ENCODE measurements at regions not wholly inside any gene's neighbourhood (a gene's known extent, or its start where the extent isn't known, plus 50 kb on each side); places are given as distances from the start of the nearest gene placed in this dataset.
A peak's percentile ranks its signal among the peaks of the same experiment; 100 is the strongest.

- Histone ChIP-seq H4K20me1 (no peaks in the 10 kb centered on the region), H3K4me2 (no peak overlapping the region), H3K4me3 (no peak overlapping the region), H3K27ac (no peak overlapping the region), H3K27me3 (no peaks in the 10 kb centered on the region), H3K9ac (no peak overlapping the region), H3K4me1 (peaks cover 10% of the 10 kb centered on the region), H3K9me3 (no peaks in the 10 kb centered on the region), H3K36me3 (no peaks in the 10 kb centered on the region)
- no peak for TF ChIP-seq Cebpa-rat (IDR thresholded peaks at IDR 0.05)
These were observed 108.0 kb upstream of the DUSP10 start for GRCh38 chr1:221849897-221850296.

GRCh38 chr1:221849110-221849509, 107.2 kb upstream of the DUSP10 start:
- no peaks in the 10 kb centered on the region for H3K9me3 ChIP-seq
- H3K4me3 ChIP-seq: no peak overlapping the region
- peaks cover 10% of the 10 kb centered on the region for H3K4me1 ChIP-seq
- no peak overlapping the region for H3K4me2 ChIP-seq
- H3K27ac ChIP-seq: no peak overlapping the region
- no peaks in the 10 kb centered on the region for H3K27me3 ChIP-seq
- no peaks in the 10 kb centered on the region for H3K36me3 ChIP-seq
- no peak for TF ChIP-seq Cebpa-rat (IDR thresholded peaks at IDR 0.05)
- no peak overlapping the region for H3K9ac ChIP-seq
- no peaks in the 10 kb centered on the region for H4K20me1 ChIP-seq

- Histone ChIP-seq H3K4me2 (no peak overlapping the region), H3K36me3 (no peaks in the 10 kb centered on the region), H3K9me3 (no peaks in the 10 kb centered on the region), H3K4me3 (no peak overlapping the region), H3K27me3 (no peaks in the 10 kb centered on the region), H3K9ac (no peak overlapping the region), H3K4me1 (peaks cover 10% of the 10 kb centered on the region), H4K20me1 (no peaks in the 10 kb centered on the region), H3K27ac (no peak overlapping the region)
- no peak for TF ChIP-seq Cebpa-rat (IDR thresholded peaks at IDR 0.05)
These were observed 105.8 kb upstream of the DUSP10 start for GRCh38 chr1:221847676-221848075.

GRCh38 chr1:221845650-221846371, 103.9 kb upstream of the DUSP10 start:
- no peak overlapping the region for H3K4me3 ChIP-seq
- H3K9me3 ChIP-seq: no peaks in the 10 kb centered on the region
- no peak overlapping the region for H3K9ac ChIP-seq
- H3K4me2 ChIP-seq: no peak overlapping the region
- peaks cover 23% of the 10 kb centered on the region for H3K4me1 ChIP-seq
- no peaks in the 10 kb centered on the region for H3K36me3 ChIP-seq
- no peak overlapping the region for H3K27ac ChIP-seq
- H3K27me3 ChIP-seq: no peaks in the 10 kb centered on the region
- no peaks in the 10 kb centered on the region for H4K20me1 ChIP-seq
- no peak for TF ChIP-seq Cebpa-rat (IDR thresholded peaks at IDR 0.05)

- peak overlapping the region; percentile 82 for H3K4me2 ChIP-seq
- no peaks in the 10 kb centered on the region for H3K27me3 ChIP-seq
- no peak overlapping the region for H3K9ac ChIP-seq
- H4K20me1 ChIP-seq: no peaks in the 10 kb centered on the region
- H3K4me3 ChIP-seq: no peak overlapping the region
- TF ChIP-seq Cebpa-rat (IDR thresholded peaks at IDR 0.05): no peak
- H3K9me3 ChIP-seq: no peaks in the 10 kb centered on the region
- peak overlapping the region; percentile 78 for H3K27ac ChIP-seq
- H3K36me3 ChIP-seq: no peaks in the 10 kb centered on the region
- peaks cover 55% of the 10 kb centered on the region for H3K4me1 ChIP-seq
These were observed 100.1 kb upstream of the DUSP10 start for GRCh38 chr1:221841983-221842335.

GRCh38 chr1:221841251-221841982, 99.5 kb upstream of the DUSP10 start:
- Histone ChIP-seq H3K4me3 (no peak overlapping the region), H3K9ac (peak overlapping the region; percentile 25), H3K27me3 (no peaks in the 10 kb centered on the region), H3K4me2 (peak overlapping the region; percentile 82), H3K27ac (peak overlapping the region; percentile 78), H3K9me3 (no peaks in the 10 kb centered on the region), H4K20me1 (no peaks in the 10 kb centered on the region), H3K4me1 (peaks cover 56% of the 10 kb centered on the region), H3K36me3 (no peaks in the 10 kb centered on the region)
- TF ChIP-seq Cebpa-rat (IDR thresholded peaks at IDR 0.05): no peak

GRCh38 chr1:221840511-221841243, 98.8 kb upstream of the DUSP10 start:
- peak overlapping the region; percentile 78 for H3K27ac ChIP-seq
- no peaks in the 10 kb centered on the region for H3K27me3 ChIP-seq
- H3K4me2 ChIP-seq: peak overlapping the region; percentile 82
- H4K20me1 ChIP-seq: no peaks in the 10 kb centered on the region
- H3K9me3 ChIP-seq: no peaks in the 10 kb centered on the region
- H3K4me1 ChIP-seq: peaks cover 56% of the 10 kb centered on the region
- peak overlapping the region; percentile 25 for H3K9ac ChIP-seq
- H3K4me3 ChIP-seq: no peak overlapping the region
- TF ChIP-seq Cebpa-rat (IDR thresholded peaks at IDR 0.05): peak; percentile 51; the same call in 1 of the 2 replicates
- no peaks in the 10 kb centered on the region for H3K36me3 ChIP-seq

GRCh38 chr1:221839782-221840395, 98.0 kb upstream of the DUSP10 start:
- H3K4me2 ChIP-seq: peak overlapping the region; percentile 82
- no peaks in the 10 kb centered on the region for H3K27me3 ChIP-seq
- H3K9ac ChIP-seq: peak overlapping the region; percentile 25; the same call in 1 of the 2 replicates
- peak overlapping the region; percentile 78 for H3K27ac ChIP-seq
- H3K36me3 ChIP-seq: no peaks in the 10 kb centered on the region
- no peak for TF ChIP-seq Cebpa-rat (IDR thresholded peaks at IDR 0.05)
- H3K9me3 ChIP-seq: no peaks in the 10 kb centered on the region
- H3K4me3 ChIP-seq: no peak overlapping the region
- H4K20me1 ChIP-seq: no peaks in the 10 kb centered on the region
- peaks cover 56% of the 10 kb centered on the region for H3K4me1 ChIP-seq

GRCh38 chr1:221839321-221839720, 97.4 kb upstream of the DUSP10 start:
- Histone ChIP-seq H3K4me2 (peak overlapping the region; percentile 82), H3K27me3 (no peaks in the 10 kb centered on the region), H3K9me3 (no peaks in the 10 kb centered on the region), H3K4me1 (peaks cover 56% of the 10 kb centered on the region), H3K27ac (peak overlapping the region; percentile 78), H3K36me3 (no peaks in the 10 kb centered on the region), H4K20me1 (no peaks in the 10 kb centered on the region), H3K4me3 (no peak overlapping the region), H3K9ac (no peak overlapping the region)
- TF ChIP-seq Cebpa-rat (IDR thresholded peaks at IDR 0.05): no peak

All from BLaER1 (cell line).